Cardiac fibroblast (primary cell): ENCODE measurements at regions not wholly inside any gene's neighbourhood (a gene's known extent, or its start where the extent isn't known, plus 50 kb on each side); places are given as distances from the start of the nearest gene placed in this dataset.

Source experiments
- DNase-seq, 2 donors: peaks; one replicate each; pipeline versions ENCODE4 v3.0.0 to v3.0.0-alpha.2; 2010; ENCODE audit warnings: low read depth in 2 of 2
- H3K4me3 ChIP-seq, 2 donors: replicated peaks in 1 of 2; 1 replicate in 1 of 2; 2 replicates in 1 of 2; pipeline ENCODE4 v1.5.1; 2011; ENCODE audit warnings: low read depth in 2 of 2, low read length in 2 of 2, mild to moderate bottlenecking in 2 of 2, moderate library complexity in 1 of 2
- TF ChIP-seq, protein P1 (sequence below): IDR thresholded peaks from one replicate; pipeline ENCODE4 v1.5.1; 2011; ENCODE audit warnings: low read depth, mild to moderate bottlenecking, low read length, inconsistent platforms

GRCh38 chr16:25637236-25637635, 54.5 kb upstream of the HS3ST4 start:
- H3K4me3 ChIP-seq = no peak overlapping the region
- TF ChIP-seq, protein P1, sequence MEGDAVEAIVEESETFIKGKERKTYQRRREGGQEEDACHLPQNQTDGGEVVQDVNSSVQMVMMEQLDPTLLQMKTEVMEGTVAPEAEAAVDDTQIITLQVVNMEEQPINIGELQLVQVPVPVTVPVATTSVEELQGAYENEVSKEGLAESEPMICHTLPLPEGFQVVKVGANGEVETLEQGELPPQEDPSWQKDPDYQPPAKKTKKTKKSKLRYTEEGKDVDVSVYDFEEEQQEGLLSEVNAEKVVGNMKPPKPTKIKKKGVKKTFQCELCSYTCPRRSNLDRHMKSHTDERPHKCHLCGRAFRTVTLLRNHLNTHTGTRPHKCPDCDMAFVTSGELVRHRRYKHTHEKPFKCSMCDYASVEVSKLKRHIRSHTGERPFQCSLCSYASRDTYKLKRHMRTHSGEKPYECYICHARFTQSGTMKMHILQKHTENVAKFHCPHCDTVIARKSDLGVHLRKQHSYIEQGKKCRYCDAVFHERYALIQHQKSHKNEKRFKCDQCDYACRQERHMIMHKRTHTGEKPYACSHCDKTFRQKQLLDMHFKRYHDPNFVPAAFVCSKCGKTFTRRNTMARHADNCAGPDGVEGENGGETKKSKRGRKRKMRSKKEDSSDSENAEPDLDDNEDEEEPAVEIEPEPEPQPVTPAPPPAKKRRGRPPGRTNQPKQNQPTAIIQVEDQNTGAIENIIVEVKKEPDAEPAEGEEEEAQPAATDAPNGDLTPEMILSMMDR = no peak
- DNase-seq = no peak

DNA sequence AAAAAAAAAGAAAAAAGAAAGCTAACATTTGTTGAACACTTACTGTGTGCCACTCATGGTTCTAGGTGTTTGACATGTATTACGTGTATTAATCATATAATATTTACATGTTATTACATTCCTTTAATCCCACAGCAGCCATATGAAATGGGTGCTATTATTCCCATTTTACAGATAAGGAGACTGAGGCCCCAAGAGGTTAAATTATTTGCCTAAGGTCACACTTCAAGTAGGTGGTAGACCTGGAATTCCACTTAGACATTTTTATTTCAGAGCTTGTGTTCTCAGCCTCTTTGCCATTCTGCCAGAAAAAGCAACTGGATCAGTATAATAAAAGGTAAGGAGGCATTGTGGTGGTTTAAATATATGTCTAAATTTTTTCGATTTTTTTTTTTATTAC, 55.1 kb upstream of the HS3ST4 start:
- TF ChIP-seq, protein P1 = no peak
- H3K4me3 ChIP-seq = no peak overlapping the region
- no peak for DNase-seq

GRCh38 chr16:25635454-25635853, 56.3 kb upstream of the HS3ST4 start:
- no peak for DNase-seq
- TF ChIP-seq, protein P1 = no peak
- H3K4me3 ChIP-seq = no peak overlapping the region

DNA sequence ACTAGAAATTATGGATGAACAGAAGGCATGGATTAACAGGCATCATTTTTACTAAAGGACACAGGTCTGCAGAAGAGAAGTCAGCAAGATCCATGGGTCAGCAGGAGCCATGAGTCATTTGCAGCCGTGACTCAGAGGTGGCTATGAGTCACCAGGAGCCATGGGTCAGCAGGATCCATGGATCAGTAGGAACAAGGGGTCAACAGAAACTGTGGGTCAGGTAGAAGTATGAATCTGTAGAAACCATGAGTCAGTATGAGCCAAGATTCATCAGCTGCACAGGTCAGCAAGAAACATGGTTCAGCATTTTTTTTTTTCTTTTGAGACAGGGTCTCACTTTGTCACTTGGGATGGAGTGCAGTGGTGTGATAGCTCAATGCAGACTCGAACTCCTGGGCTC, 58.2 kb upstream of the HS3ST4 start:
- TF ChIP-seq, protein P1 = no peak
- no peak overlapping the region for H3K4me3 ChIP-seq
- DNase-seq = peak in 1 of 2 donors; percentile 0

DNA sequence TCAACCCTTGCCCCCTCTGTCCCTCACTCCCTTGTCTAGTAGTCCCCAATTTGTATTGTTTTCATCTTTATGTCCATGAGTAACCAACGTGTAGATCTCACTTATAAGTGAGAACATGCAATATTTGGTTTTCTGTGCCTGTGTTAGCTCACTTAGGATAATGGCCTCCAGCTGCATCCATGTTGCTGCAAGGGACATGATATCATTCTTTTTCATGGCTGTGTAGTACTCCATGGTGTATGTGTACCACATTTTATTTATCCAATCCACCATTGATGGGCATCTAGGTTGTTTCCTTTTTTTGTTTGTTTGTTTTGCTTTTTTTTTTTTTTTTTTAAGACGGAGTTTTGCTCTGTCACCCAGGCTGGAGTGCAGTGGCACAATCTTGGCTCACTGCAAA, 63.0 kb upstream of the HS3ST4 start:
- DNase-seq = no peak
- no peak overlapping the region for H3K4me3 ChIP-seq

DNA sequence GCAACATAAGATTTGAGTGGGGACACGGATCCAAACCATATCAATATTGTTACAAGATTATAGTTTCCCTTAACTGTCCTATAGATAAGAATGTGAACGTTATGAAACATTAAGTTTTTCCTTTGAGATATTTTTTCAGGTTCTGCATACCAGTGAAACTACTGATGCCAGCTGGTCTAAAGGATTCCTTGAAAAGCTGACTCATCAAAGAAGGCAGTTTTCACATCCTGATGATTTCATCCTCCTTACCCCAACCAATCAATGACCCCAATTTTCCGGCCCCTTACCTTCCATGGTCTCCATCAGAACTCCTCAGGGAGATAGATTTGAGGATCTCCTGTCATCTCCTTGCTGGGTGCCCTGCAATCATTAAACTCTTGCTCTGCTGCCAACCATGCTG, 64.1 kb upstream of the HS3ST4 start:
- H3K4me3 ChIP-seq = no peak overlapping the region
- TF ChIP-seq, protein P1 = no peak
- DNase-seq = no peak

More for the DNA sequence above, 63.0 kb upstream of the HS3ST4 start:
- TF ChIP-seq, protein P1 = no peak

GRCh38 chr16:25626172-25626571, 65.6 kb upstream of the HS3ST4 start:
- TF ChIP-seq, protein P1 = no peak
- DNase-seq = peak in 1 of 2 donors; percentile 4
- no peak overlapping the region for H3K4me3 ChIP-seq
